ENCODE measurements at regions not wholly inside any gene's neighbourhood (a gene's known extent, or its start where the extent isn't known, plus 50 kb on each side); places are given as distances from the start of the nearest gene placed in this dataset.

- no peak for TF ChIP-seq CTCF (optimal IDR thresholded peaks at IDR 0.05 in 1 of 3, IDR thresholded peaks at IDR 0.05 in 1 of 3, conservative IDR thresholded peaks at IDR 0.05 in 1 of 3; ENCODE audit: extremely low read depth in 1 of 3, insufficient read depth in 2 of 3, low read length in 3 of 3)
- TF ChIP-seq EZH2 (IDR thresholded peaks at IDR 0.05; ENCODE audit: low read length), result no peak
Measured at GRCh38 chr9:107539427-107540163, 50.0 kb upstream of the KLF4 start.

Data from keratinocyte (primary cell).